ENCODE measurements at regions not wholly inside any gene's neighbourhood (a gene's known extent, or its start where the extent isn't known, plus 50 kb on each side); places are given as distances from the start of the nearest gene placed in this dataset.
"Not testable (repeated sequence)": the region's sequence is repeated elsewhere in the genome, so short reads cannot be mapped to it uniquely, and the experiment has no call there.

DNA sequence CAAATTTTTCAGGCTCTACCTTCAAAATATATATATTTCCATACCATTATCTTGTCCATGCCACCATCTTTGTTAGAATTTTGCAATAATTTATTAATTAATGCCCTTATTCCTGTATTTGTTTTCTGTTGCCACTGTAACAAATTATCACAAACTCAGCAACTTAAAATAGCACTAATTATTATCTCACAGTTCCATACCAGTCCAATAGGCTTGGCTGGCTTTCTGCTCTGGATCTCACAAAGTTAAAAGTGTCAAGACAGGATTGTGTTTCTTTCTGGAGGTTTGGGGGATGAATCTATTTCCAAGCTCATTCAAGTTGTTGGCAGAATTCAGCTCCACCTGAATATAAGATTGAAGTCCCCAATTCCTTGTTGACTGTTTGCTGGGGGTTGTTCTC lies 58.6 kb upstream of the SLC38A4 start:
- no peak for DNase-seq

DNA sequence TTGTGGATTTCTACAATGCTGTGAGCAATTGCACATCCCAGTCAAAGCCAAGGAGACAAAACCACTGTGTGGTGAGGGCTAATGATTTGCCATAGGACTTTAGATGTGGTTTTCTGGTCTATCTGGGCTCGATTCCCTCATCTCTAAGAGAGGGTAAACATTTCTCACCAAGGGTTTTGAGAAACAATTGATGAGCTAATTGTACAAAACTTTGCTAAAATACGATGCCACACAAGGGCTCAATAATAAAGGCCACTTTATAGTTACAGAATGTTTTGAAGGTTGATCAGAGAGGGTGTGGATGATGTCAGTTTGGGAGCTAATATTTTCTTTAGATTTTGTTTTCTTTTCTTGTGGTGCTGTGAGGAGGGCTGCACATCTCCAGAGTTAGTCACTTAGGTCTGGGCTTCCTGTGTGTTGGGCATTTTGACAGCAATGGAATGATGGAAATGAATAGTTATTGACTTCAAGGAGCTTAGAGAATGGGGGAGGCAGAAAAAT lies 60.8 kb upstream of the SLC38A4 start:
- DNase-seq: no peak

DNA sequence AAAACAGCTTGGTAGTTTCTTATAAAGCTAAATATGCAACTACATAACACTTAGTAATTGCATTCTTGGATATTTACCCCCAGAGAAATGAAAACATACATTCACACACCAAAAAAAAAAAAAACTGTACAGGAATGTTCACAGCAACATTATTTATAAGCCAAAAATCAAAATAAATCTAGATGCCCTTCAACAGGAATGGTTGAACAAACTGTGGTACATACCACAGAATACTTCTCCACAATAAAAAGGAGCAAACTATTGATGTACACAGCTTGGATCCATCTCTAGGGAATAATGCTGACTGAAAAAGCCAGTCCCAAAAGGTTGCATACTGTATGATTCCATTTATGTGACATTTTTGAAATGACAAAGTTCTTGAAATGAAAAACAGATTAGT lies 62.1 kb upstream of the SLC38A4 start:
- DNase-seq: no peak

DNA sequence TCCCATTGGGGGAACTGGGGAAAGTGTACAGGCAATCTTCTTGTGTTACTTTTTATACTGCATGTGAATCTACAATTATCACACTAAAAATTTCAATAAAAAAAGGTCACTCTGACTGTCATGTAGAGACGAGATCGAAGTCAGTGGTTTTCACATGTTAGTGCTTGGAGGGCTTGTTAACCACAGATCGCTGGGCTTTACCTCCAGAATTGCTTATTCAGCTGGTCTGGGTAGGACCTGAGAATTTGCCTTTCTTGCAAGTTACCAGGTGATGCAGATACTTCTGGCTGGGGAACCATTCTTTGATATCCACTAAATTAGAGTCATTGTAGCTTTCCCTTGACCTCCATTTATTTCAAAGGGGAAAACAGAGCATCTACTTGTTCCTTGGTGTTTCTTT lies 62.8 kb upstream of the SLC38A4 start:
- DNase-seq: no peak

DNA sequence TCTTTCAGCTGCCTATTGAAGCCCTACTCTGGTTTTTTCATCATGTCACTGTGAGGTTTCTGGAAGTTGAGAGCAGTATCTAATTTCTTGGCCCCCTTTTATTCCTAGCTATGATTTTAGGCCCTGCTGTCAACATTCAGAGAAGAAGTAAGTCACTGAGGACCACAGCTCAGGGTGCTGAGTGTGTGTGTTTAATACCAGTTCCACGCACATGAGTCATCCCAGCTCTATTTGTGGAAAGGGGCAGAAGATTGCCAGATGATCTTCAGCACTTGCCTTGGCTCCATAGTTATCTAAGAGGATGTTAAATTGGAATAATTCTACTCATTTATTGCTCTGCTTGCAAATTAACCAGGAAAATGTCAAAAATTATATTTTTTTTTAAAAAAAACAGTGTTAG lies 65.5 kb upstream of the SLC38A4 start:
- DNase-seq: no peak

DNA sequence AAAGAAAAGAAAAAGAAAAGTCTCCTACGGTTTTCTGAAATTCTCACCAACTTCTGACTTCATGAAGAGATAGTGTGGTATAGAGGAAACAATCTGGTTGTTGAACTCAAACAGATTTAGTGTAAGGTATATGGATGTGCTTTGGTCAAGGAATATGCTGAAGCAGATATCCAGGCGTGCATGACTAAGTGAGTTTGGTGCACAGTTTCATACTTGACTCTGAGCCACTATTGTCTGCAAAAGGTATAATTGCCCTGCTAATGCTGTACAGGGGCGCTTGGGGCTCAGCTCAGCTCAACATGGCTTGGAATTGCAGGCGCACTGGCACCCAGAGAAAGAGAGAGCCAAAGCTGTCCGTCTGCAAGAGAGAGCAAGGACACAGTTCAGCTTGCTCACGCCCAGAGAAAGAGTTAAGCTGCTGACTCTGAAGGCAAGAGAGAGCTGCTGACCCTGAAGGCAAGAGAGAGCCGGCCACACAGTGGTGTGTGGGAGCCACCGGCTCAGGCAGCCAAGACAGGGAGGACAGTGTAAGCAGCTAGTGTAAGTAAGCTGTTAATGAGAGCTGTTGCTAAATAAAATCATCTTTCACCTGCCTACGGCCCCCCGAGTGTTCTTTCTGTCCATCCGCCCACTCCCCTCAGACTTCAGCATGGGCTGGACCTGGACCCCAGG lies 66.4 kb upstream of the SLC38A4 start:
- no peak for DNase-seq

DNA sequence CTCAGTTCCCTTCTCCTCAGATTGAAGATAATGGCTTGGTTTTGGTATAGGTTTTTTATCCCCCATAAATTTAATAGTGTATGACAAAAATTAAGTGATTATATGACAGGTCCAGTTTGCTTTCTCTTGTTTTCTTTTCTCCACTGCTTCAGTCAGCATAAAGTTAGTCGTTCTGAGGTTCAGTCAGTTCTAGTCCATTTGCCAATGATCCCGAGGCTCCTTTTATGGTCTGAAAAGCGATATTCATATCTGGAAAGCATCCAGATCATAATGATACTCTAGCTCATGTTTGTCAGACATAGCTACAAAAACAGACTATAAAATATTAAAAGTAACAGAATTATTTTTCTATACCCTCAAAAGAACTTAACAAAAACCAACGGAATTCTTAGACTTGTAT lies 67.1 kb upstream of the SLC38A4 start:
- no peak for DNase-seq

DNA sequence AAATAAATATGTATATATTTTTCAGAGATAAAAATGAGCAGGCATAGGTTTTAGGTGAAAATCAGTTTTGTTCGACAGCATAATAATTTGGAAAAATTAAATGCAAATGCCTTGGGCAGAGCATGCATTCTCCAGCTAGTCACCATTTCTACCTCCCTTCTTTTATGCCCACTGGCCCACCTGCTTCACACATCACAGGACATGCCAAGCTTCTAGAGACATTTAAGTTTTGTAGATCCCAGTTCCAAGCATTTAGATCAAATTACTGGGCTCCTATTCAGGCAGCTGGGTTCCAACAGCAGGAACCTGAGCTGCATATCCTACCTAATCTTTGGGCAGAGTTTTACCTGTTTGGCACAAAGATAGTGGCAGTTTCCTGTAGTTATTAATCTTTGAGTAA lies 67.6 kb upstream of the SLC38A4 start:
- no peak for DNase-seq

DNA sequence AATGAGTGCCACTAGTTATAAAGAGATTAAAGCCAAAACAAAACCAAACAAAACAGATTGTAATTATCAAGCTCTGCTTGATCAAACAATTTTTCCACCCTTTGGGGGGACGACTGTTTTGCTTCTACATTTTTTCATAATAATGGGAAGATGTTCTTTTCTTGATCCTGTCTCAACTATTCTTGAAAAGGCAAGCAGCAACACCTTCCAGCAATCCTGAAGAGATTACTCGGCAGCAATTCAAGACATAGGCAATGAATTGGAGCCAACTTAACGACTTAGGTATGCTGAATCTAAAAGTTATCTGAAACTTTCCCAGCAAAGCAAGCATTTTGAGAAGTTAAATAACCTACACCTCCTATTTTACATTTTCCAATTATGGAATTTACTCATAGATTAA lies 69.9 kb upstream of the SLC38A4 start:
- no peak for DNase-seq

DNA sequence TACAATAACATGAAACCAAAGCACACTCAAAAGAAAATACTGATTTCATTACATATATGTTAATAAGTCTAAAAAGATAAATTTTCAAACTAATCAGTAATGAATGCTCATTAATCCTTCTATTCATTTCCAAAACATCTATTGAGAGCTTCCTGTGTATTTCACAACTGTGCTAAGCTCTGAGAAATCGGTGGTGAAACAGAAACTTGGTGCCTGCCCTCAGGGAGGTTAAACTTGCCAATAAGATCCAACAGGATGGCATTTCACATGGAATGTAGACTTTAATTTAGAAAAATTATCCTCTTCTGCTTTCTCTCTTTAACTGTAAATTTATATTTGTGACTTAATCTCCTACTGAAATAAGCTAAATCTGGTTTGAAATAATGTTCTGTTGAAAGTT lies 70.9 kb upstream of the SLC38A4 start:
- DNase-seq: no peak

DNA sequence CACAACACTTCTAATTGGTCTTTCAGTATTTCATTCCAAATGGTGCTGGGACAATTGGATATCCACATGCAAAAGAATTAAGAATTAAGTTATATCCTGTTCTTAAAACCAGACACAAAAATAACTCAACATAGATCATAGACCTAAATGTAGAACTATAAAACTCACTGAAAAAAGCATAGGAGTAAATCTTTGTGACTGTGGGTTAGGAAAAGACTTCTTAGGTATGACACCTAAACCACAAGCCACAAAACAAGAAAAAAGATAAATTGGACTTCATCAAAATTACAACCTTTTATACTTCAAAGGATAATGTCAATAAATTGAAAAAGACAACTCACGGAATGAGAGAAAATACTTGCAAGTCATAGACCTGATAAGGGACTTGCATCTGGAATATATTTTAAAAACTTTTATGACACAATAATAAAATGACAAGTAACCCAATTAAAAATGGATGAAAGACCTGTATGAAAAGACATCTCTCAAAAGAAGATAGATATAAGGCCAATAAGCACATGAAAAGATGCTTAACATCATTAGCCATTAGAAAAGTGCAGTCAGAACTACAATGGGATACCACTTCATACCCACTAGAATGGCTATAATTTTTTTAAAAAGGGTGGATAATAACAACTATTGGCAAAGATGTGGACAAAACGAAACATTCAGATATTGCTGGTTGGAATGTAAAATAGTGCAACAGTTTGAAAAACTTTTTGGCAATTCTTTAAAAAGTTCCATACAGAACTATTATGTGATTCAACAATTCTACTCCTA lies 72.5 kb upstream of the SLC38A4 start:
- no peak for DNase-seq

DNA sequence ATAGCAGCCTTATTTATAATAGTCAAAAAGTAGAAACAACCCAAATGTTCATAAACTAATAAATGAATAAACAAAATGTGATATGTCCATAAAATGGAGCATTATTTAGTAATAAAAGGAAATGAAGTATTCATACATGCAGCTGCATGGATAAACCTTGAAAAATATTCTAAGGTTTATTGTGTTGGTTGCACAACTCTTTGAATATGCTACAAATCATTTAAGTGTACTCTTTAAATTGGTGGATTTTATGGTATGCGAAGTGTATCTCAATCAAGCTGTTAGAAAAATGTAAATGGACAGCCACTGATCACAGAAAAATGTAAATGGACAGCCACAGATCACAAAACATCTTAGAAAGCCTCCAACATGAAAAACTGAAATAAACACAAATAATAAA lies 73.2 kb upstream of the SLC38A4 start:
- no peak for DNase-seq

DNA sequence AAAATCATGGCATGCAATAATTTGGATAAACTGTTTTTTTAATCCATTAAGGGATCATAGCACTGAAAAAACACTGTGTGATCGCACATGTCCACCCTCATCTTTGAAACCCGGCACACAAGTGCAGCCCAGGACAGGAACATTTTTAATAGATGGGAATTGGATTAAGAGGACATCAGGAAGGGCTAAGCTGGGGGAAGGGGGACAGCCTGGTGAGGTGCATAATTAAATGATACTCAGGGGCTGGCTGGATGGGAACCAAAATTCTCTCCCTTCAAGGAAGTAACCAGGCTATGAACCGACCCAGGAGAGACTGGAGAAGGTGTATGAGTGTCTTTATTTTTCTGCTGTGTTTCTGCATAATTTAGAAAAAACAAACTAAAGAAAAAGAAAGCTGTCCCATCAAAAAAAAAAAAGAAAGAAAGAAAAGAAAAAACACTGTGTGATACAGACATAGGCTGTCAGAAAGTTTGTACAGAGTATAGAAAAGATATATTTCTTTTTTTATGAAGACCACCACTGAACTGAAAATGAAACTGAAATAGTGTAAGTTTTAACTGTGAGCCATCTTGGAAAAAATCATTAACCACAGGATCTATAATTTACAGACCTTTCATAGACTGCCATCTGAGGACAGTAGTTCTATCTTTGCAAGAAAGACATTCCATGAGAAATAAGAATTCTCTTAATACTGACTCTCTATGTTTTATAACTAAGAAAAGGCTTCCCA lies 75.1 kb upstream of the SLC38A4 start:
- no peak for DNase-seq

DNA sequence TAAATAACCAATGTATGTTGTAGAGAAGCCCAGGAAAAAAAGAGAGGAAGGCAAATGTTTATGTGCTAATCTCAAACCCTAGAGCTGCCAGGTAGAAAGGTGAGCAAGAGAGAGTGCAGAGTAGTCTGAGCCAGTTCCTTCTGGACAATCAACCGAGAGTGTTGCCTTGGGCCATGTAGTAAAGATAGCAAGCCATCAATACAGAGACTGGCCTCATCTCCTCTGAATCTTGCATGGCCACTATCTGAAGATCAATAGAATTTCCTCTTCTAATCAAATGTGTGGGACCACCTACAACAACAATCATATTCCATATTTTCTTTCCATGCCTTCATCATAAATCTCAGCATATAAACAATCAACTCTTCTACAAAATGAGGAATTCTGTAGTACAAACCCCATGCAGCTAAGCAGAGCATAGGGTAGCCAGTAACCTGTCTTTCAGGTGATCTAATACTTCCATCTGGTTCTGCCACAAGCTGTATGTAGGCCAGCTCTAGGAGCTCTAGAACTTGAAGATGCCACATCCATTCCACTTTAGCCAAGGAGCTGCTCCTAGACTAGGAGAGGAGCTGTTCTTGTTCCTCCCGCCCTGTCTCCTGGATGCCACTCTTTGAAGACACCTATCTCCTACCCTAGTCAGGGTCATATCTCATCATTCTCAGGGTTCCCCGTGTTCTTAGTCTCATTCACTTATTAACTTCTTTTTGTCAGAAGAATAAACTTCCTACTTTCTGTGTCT lies 75.8 kb upstream of the SLC38A4 start:
- no peak for DNase-seq

DNA sequence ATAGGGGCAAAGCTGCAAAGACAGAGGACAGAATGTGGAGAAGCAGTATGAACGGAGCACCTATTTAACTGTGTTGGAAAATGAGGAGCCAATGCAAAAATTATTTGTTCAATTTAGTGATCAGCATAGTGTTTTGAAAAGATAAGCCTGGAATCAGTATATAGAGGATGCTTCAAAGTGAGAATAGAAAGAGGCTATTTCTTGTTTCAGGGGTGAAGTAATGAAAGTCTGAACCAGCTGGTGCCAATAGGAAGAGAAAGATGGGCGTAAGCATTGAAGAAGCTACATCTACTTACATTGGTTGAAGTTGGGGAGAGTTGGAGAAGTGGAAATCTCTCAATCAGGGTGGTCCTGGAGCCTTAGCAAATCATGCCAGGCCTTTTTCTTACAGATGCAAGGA lies 77.3 kb upstream of the SLC38A4 start:
- DNase-seq: no peak

DNA sequence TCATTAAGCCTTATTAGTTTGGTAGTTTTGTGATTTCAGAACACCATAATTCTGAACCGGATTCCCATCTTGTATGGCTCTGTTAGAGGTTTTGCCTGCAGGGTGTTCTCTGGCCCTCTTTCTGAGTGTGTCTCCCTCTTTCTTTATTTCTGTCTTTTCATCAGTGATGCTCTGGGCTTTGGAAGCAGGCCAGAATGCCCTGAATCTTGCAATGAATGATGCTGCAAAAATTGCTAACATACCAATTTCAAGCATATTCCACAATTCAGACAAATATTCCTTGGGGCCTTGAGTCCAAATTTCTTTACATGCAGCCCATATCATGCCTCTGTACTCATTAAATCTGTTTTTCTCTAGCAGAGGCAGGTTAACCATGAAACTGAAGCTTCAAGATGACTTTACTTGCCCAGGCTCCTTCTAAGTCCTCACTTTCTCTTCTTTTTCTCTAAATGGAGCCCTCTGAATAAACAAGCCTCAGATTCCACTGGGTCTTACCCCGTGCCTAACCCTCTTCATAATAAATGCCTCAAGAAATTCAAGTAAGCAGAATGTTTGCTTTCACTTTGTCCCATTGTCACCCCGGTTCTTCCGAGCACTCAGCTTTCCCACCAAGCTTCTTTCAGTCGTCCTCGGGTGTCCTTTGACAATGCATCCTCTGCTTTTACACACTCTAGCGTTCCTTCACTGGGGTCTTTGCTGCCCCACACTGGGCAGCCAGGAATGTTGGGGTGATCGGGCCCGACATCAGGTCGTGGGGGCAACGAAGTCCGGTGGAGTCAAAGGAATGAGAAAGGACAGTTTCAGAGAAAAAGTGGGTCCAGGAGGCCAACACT lies 78.8 kb upstream of the SLC38A4 start:
- no peak for DNase-seq

DNA sequence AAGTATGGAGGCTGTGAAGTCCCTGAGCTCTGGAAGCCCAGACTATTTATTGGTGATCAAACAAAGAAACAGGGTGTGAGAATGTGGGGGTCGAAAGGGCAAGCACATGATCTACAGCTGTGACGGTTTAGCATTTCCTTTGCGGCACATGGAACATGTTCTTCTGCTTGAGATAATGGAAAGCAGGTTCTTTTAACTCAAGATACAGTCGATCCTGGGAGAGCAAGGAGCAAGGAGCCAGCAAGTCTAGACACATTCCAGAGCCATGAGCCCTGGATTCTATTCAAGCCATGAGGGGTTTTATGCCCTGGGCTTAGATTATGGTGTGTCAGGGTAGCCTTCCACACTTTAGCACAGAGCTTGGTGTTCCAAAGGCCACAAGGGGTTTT lies 79.4 kb upstream of the SLC38A4 start:
- DNase-seq: not testable (repeated sequence)

DNA sequence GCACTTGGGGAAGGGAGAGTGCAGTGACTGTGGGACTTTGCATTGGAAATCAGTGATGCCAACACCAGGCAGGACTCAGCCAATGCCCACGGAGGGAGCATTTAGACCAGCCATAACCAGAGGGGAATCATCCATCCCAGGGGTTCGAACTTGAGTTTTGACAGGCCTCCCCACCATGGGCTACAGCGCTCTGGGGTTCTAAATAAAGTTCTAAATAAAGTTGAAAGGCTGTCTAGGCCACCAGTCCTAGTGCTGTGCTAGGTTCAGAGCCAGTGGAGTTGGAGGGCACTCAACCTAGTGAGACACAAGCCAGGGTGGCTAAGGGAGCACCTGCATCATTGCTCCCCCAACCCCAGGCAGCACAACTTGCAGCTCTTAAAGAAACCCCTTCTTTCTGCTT lies 82.0 kb upstream of the SLC38A4 start:
- no peak for DNase-seq

DNA sequence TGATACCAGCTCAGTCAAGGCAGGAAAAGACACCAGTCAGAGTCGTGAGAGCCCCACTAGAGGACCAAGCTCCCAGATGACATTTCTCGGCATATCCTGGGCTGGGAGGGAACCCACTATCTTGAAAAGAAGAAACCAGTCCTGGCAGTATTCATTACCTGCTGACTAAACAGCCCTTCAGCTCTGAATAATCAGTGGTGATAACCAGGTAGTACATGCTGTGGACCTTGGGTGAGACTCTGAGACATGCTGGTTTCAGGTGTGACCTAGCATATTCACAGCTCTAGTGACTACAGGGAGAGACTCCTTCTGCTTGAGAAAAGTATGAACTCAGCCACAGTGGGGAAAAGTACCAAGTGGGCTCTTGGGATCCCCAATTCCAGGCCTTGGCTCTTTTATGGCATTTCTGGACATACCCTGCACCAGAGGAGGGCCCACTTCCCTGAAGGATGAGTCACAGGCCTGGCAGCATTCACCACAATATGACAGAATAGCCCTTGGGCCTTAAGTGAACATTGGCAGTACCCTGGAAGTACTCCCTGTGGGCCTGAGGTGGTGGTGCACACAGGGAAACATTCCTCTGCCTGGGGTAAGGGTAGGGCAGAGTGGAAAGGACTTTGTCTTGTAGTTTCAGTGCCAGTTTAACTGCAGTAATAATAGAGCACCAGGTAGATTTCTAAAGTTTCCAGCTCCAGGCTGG lies 82.6 kb upstream of the SLC38A4 start:
- no peak for DNase-seq

DNA sequence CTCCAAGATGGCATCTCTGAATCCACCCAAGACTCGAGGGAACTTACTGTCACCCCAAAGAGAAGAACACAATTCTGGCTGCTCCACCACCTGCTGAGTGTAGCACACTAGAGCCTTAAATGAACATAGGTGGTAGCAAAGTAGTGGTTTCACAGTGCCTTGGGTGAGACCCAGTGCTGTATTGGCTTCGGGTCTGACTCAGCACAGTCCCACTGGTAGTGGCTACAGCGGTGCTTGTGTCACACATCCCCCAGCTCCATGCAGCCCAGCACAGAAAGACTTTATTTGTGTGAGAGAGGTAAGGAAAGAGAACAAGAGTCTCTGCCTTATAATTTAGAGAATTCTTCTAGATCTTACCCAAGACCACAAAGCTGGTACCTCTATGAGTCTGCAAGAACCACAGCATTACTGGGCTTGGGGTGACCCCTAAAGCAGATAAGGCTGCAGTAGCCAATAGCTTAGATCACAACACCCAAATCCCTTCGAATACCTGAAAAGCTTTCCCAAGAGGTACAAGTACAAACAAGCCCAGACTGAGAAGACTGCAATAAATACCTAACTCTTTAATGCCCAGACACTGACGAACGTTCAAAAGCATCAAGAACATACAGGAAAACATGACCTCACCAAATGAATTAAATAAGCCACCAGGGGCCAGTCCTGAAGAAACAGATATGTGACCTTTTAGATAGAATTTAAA lies 83.3 kb upstream of the SLC38A4 start:
- no peak for DNase-seq

DNA sequence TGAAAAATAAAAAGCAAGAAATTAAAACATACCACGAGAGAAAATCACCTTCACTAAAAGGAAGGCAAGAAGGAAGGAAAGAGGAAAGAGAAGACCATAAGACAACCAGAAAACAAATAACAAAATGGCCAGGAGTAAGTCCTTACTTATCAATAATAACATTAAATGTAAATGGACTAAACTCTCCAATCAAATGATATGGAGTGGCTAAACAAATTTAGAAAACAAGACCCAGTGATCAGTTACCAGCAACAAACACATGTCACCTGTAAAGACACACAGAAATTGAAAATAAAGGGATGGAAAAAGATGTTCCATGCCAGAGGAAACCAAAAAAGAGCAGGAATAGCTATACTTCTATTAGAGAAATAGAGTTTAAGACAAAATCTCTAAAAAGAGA lies 85.0 kb upstream of the SLC38A4 start:
- DNase-seq: no peak

Data from NCI-H187 (cell line).